Neural crest cell (in vitro differentiated cells): ENCODE measurements at regions not wholly inside any gene's neighbourhood (a gene's known extent, or its start where the extent isn't known, plus 50 kb on each side); places are given as distances from the start of the nearest gene placed in this dataset.

ENCODE experiments used
- DNase-seq: peaks from one replicate; pipeline ENCODE4 v3.0.0; 2021; ENCODE audit warnings: low read depth, mixed read lengths, low spot score
- H3K27ac Mint-ChIP-seq: one replicate; pipeline ENCODE4 v1.8.0; 2021; ENCODE audit warnings: mild to moderate bottlenecking, mixed read lengths; ENCODE audit not compliant: unreplicated experiment
- H3K27me3 Mint-ChIP-seq: 2 replicates; pipeline ENCODE4 v1.8.0; 2021; ENCODE audit warnings: low read depth, mild to moderate bottlenecking, mixed read lengths
- H3K36me3 Mint-ChIP-seq: 2 replicates; pipeline ENCODE4 v1.8.0; 2021; ENCODE audit warnings: low read depth, mild to moderate bottlenecking, mixed read lengths
- H3K4me1 Mint-ChIP-seq: 2 replicates; pipeline ENCODE4 v1.8.0; 2021; ENCODE audit warnings: mixed read lengths
- H3K4me3 Mint-ChIP-seq: one replicate; pipeline ENCODE4 v1.8.0; 2021; ENCODE audit warnings: mild to moderate bottlenecking, mixed read lengths
- H3K9me3 Mint-ChIP-seq: 2 replicates; pipeline ENCODE4 v1.8.0; 2021; ENCODE audit warnings: mixed read lengths
- TF ChIP-seq, protein P1 (sequence below): fragments of 200-600 bp; sonication (generic); conservative IDR thresholded peaks from 2 replicates; pipeline ENCODE4 v1.5.0; 2021; ENCODE audit warnings: antibody characterized with exemption, mild to moderate bottlenecking

DNA sequence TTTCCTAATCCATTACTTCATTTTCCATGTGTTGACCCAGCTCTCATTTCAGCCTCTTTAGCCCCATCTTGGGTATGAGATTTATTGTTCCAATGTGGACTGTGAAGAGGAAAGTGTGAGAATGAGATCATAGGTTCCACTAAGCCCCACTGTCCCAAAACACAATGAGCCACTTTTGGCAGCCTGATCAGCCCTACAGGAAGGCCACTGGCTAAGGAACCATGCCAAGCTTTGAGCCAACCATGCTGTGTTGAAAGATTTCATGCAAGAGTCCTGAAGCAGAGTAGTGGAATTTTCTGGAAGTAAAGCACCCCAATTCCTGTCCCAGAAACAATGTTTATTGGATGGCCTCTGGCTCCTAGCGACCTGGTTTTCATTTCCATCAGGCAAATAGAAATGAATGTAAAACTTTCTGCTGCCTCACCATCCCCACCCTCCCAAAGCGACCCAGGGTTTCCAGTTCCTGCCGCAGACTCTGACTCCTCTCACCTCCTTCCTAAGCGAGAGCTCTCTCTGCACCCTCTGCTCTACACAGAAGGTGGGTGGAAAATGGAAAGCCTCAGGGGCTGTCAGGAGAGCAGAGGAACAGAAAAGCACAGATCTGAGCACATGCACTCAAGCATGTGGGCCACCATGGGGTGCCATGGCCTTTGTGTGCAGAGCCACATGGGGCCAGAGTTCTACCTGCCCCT is 73.1 kb downstream of the KCTD12 start:
- Mint-ChIP-seq H3K4me1 (no peaks in the 10 kb centered on the region), H3K9me3 (peaks cover 4% of the 10 kb centered on the region), H3K27ac (no peak overlapping the region), H3K4me3 (no peak overlapping the region), H3K36me3 (no peaks in the 10 kb centered on the region), H3K27me3 (peaks cover 8% of the 10 kb centered on the region)
- DNase-seq: no peak
- TF ChIP-seq, protein P1, sequence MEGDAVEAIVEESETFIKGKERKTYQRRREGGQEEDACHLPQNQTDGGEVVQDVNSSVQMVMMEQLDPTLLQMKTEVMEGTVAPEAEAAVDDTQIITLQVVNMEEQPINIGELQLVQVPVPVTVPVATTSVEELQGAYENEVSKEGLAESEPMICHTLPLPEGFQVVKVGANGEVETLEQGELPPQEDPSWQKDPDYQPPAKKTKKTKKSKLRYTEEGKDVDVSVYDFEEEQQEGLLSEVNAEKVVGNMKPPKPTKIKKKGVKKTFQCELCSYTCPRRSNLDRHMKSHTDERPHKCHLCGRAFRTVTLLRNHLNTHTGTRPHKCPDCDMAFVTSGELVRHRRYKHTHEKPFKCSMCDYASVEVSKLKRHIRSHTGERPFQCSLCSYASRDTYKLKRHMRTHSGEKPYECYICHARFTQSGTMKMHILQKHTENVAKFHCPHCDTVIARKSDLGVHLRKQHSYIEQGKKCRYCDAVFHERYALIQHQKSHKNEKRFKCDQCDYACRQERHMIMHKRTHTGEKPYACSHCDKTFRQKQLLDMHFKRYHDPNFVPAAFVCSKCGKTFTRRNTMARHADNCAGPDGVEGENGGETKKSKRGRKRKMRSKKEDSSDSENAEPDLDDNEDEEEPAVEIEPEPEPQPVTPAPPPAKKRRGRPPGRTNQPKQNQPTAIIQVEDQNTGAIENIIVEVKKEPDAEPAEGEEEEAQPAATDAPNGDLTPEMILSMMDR: no peak

DNA sequence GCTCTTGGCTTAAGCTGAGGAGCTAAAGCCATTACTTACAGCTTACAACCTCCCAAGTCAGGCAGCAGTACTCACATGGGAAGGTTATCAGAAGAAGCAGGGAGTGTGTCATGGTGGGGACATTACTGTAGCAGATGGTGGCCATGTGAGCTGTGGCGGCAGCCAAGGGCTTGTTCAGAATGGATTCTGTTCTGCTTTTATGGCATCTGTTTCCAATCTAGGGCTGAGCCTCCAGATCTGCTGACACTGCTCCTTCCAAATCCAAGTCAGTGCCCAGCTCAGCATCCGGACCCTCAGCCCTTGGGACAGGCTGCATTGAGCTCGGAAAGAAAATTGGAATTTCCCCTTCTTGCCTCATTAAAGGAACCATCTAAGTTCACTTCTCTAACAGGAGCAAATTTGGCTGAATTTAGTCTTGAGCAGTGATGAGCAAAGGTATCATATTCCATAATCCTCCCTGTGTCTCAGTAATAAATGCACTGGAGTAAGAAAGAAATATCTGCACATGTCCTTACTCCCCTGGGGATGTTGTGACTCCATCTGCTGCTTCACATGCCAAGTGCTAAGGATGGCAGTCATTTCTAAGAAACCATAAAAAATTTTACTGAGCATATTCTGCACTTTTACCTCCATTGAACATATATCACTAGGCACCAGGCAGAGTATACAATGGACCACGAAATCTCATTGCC is 73.9 kb downstream of the KCTD12 start:
- H3K4me1 Mint-ChIP-seq: no peaks in the 10 kb centered on the region
- TF ChIP-seq, protein P1: no peak
- H3K27ac Mint-ChIP-seq: no peak overlapping the region
- H3K27me3 Mint-ChIP-seq: peaks cover 5% of the 10 kb centered on the region
- H3K4me3 Mint-ChIP-seq: no peak overlapping the region
- no peak for DNase-seq
- no peaks in the 10 kb centered on the region for H3K36me3 Mint-ChIP-seq
- H3K9me3 Mint-ChIP-seq: peaks cover 5% of the 10 kb centered on the region

DNA sequence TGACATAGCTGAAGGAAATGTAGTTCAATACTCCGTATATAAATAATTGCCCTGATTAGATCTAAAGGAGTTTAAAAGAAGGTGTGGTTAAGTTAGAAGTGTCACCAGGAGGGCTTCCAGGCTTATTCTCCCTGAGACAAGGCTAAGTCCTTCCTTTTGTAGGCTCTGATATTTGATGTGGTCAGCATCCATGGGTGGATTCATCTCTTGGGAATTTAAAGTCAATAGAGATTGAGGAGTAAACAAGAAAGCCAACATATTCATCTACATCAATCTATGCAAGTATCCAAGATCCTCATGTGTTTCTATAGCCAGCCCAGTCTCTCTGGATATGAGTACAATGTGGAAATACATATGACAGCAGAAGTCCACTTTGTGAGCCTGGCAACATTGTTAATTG is 76.8 kb downstream of the KCTD12 start:
- Mint-ChIP-seq H3K27me3 (peaks cover 5% of the 10 kb centered on the region), H3K4me3 (no peak overlapping the region), H3K4me1 (no peaks in the 10 kb centered on the region), H3K36me3 (no peaks in the 10 kb centered on the region), H3K9me3 (peaks cover 5% of the 10 kb centered on the region), H3K27ac (no peak overlapping the region)
- DNase-seq: no peak
- TF ChIP-seq, protein P1: no peak

DNA sequence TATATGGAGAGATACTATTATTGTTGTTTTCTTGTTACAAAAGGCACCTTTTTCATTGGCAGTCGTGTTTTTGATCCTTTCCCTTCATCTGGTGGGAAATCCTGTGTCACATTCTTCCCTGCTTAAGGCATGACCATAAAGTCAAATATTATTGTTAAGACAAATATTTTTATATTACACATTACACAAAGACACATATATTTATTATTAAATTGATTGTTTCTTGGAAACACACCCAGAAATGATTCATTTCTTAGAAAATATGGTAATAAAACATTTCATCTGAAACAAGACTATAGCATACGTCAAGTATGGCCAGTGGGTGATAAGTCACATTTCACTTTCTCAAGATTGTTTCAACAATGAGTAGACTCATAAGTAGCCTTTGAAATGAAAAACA is 77.3 kb downstream of the KCTD12 start:
- TF ChIP-seq, protein P1: no peak
- DNase-seq: no peak
- Mint-ChIP-seq H3K9me3 (peaks cover 5% of the 10 kb centered on the region), H3K36me3 (no peaks in the 10 kb centered on the region), H3K27ac (no peak overlapping the region), H3K4me3 (no peak overlapping the region), H3K27me3 (peaks cover 5% of the 10 kb centered on the region), H3K4me1 (no peaks in the 10 kb centered on the region)

DNA sequence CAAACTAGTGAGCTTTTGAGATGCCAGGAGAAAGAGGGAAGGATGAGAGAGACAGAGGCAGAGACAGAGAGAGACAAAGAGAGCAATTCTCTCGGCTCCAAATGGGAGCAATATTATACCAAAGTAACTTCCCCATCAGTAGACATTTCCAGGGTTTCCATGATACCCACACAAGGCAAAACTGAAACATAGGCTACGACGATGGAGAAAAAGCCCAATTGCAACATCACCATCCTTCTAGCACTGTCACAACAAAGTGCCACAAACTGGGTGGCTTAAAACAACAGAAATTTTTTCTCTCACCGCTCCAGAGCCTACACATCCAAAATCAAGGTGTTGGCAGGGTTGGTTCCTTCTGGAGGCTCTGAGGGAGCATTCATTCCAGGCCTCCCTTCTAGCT is 81.4 kb downstream of the KCTD12 start:
- peaks cover 5% of the 10 kb centered on the region for H3K9me3 Mint-ChIP-seq
- TF ChIP-seq, protein P1: no peak
- DNase-seq: no peak
- H3K36me3 Mint-ChIP-seq: no peaks in the 10 kb centered on the region
- H3K27ac Mint-ChIP-seq: no peak overlapping the region
- no peaks in the 10 kb centered on the region for H3K4me1 Mint-ChIP-seq
- H3K4me3 Mint-ChIP-seq: no peak overlapping the region
- H3K27me3 Mint-ChIP-seq: no peaks in the 10 kb centered on the region
